ENCODE measurements at regions not wholly inside any gene's neighbourhood (a gene's known extent, or its start where the extent isn't known, plus 50 kb on each side); places are given as distances from the start of the nearest gene placed in this dataset.
A peak's percentile ranks its signal among the peaks of the same experiment; 100 is the strongest.

GRCh38 chr14:88990856-88991255 lies 166.4 kb downstream of the TTC8 start:
- Mint-ChIP-seq H3K4me3 (no peak overlapping the region), H3K36me3 (no peaks in the 10 kb centered on the region), H3K4me1 (ENCODE audit: low read depth in 2 of 2) (no peaks in the 10 kb centered on the region), H3K9me3 (peaks cover 3% of the 10 kb centered on the region), H3K27ac (no peak overlapping the region), H3K27me3 (peaks cover 28 to 37% of the 10 kb centered on the region in 2 donors)
- ATAC-seq (no peak), DNase-seq (ENCODE audit: low spot score) (no peak)

GRCh38 chr14:88992011-88992410 lies 167.6 kb downstream of the TTC8 start:
- ATAC-seq, result no peak
- Mint-ChIP-seq H3K4me3 (no peak overlapping the region), H3K4me1 (ENCODE audit: low read depth in 2 of 2) (no peaks in the 10 kb centered on the region), H3K27me3 (peaks cover 33 to 43% of the 10 kb centered on the region in 2 donors), H3K27ac (no peak overlapping the region), H3K36me3 (no peaks in the 10 kb centered on the region), H3K9me3 (peaks cover 3% of the 10 kb centered on the region)
- no peak for DNase-seq (ENCODE audit: low spot score)

GRCh38 chr14:88993946-88994345 lies 169.5 kb downstream of the TTC8 start:
- no peak for ATAC-seq
- H3K4me1 Mint-ChIP-seq (ENCODE audit: low read depth in 2 of 2), result no peaks in the 10 kb centered on the region
- DNase-seq (ENCODE audit: low spot score), result no peak
- no peaks in the 10 kb centered on the region for H3K36me3 Mint-ChIP-seq
- no peaks in the 10 kb centered on the region for H3K9me3 Mint-ChIP-seq
- H3K27me3 Mint-ChIP-seq, result peaks cover 34 to 50% of the 10 kb centered on the region in 2 donors
- H3K4me3 Mint-ChIP-seq, result no peak overlapping the region
- H3K27ac Mint-ChIP-seq, result no peak overlapping the region

GRCh38 chr14:88995437-88996198 lies 171.2 kb downstream of the TTC8 start:
- Mint-ChIP-seq H3K4me3 (no peak overlapping the region), H3K4me1 (ENCODE audit: low read depth in 2 of 2) (no peaks in the 10 kb centered on the region), H3K9me3 (no peaks in the 10 kb centered on the region), H3K27ac (no peak overlapping the region), H3K36me3 (no peaks in the 10 kb centered on the region), H3K27me3 (peaks cover 30 to 49% of the 10 kb centered on the region in 2 donors)
- DNase-seq (ENCODE audit: low spot score), result no peak
- no peak for ATAC-seq

GRCh38 chr14:88998027-88998426 lies 173.6 kb downstream of the TTC8 start:
- H3K4me3 Mint-ChIP-seq, result no peak overlapping the region
- no peaks in the 10 kb centered on the region for H3K36me3 Mint-ChIP-seq
- DNase-seq (ENCODE audit: low spot score), result no peak
- H3K9me3 Mint-ChIP-seq, result no peaks in the 10 kb centered on the region
- H3K4me1 Mint-ChIP-seq (ENCODE audit: low read depth in 2 of 2), result peaks cover 0 to 3% of the 10 kb centered on the region in 2 donors
- H3K27me3 Mint-ChIP-seq, result peaks cover 23 to 29% of the 10 kb centered on the region in 2 donors
- no peak overlapping the region for H3K27ac Mint-ChIP-seq
- no peak for ATAC-seq

- no peaks in the 10 kb centered on the region for H3K9me3 Mint-ChIP-seq
- no peaks in the 10 kb centered on the region for H3K36me3 Mint-ChIP-seq
- H3K27me3 Mint-ChIP-seq, result peaks cover 23 to 31% of the 10 kb centered on the region in 2 donors
- DNase-seq (ENCODE audit: low spot score) (no peak), ATAC-seq (no peak)
- H3K4me3 Mint-ChIP-seq, result no peak overlapping the region
- H3K27ac Mint-ChIP-seq, result no peak overlapping the region
- H3K4me1 Mint-ChIP-seq (ENCODE audit: low read depth in 2 of 2), result peaks cover 0 to 3% of the 10 kb centered on the region in 2 donors
These were observed 174.7 kb downstream of the TTC8 start for GRCh38 chr14:88999137-88999536.

- no peak overlapping the region for H3K27ac Mint-ChIP-seq
- peaks cover 23 to 29% of the 10 kb centered on the region in 2 donors for H3K27me3 Mint-ChIP-seq
- DNase-seq (ENCODE audit: low spot score) (peak; percentile 67), ATAC-seq (peak; percentile 80 to 90)
- no peak overlapping the region for H3K4me3 Mint-ChIP-seq
- H3K4me1 Mint-ChIP-seq (ENCODE audit: low read depth in 2 of 2), result peaks cover 0 to 3% of the 10 kb centered on the region in 2 donors
- no peaks in the 10 kb centered on the region for H3K9me3 Mint-ChIP-seq
- no peaks in the 10 kb centered on the region for H3K36me3 Mint-ChIP-seq
These were observed 175.8 kb downstream of the TTC8 start for GRCh38 chr14:89000007-89000942.

- Mint-ChIP-seq H3K4me3 (no peak overlapping the region), H3K36me3 (no peaks in the 10 kb centered on the region), H3K27me3 (peaks cover 8 to 12% of the 10 kb centered on the region in 2 donors), H3K4me1 (ENCODE audit: low read depth in 2 of 2) (peaks cover 0 to 3% of the 10 kb centered on the region in 2 donors), H3K9me3 (no peaks in the 10 kb centered on the region), H3K27ac (no peak overlapping the region)
- no peak for ATAC-seq
- DNase-seq (ENCODE audit: low spot score), result no peak
These were observed 179.7 kb downstream of the TTC8 start for GRCh38 chr14:89004166-89004565.

- no peak for DNase-seq (ENCODE audit: low spot score)
- no peaks in the 10 kb centered on the region for H3K36me3 Mint-ChIP-seq
- H3K4me1 Mint-ChIP-seq (ENCODE audit: low read depth in 2 of 2), result no peaks in the 10 kb centered on the region
- H3K27me3 Mint-ChIP-seq, result peaks cover 21 to 36% of the 10 kb centered on the region in 2 donors
- no peak for ATAC-seq
- H3K4me3 Mint-ChIP-seq, result no peak overlapping the region
- H3K27ac Mint-ChIP-seq, result no peak overlapping the region
- no peaks in the 10 kb centered on the region for H3K9me3 Mint-ChIP-seq
These were observed 183.5 kb downstream of the TTC8 start for GRCh38 chr14:89007906-89008305.

GRCh38 chr14:89011355-89012281 lies 187.2 kb downstream of the TTC8 start:
- Mint-ChIP-seq H3K36me3 (no peaks in the 10 kb centered on the region), H3K27me3 (peaks cover 24 to 44% of the 10 kb centered on the region in 2 donors), H3K4me1 (ENCODE audit: low read depth in 2 of 2) (peaks cover 3 to 4% of the 10 kb centered on the region in 2 donors), H3K9me3 (no peaks in the 10 kb centered on the region), H3K27ac (no peak overlapping the region), H3K4me3 (no peak overlapping the region)
- ATAC-seq, result no peak
- no peak for DNase-seq (ENCODE audit: low spot score)

GRCh38 chr14:89012282-89013097 lies 188.0 kb downstream of the TTC8 start:
- no peaks in the 10 kb centered on the region for H3K9me3 Mint-ChIP-seq

GRCh38 chr14:89013098-89013504 lies 188.7 kb downstream of the TTC8 start:
- Mint-ChIP-seq H3K27me3 (peaks cover 24 to 44% of the 10 kb centered on the region in 2 donors), H3K27ac (no peak overlapping the region), H3K4me1 (ENCODE audit: low read depth in 2 of 2) (peaks cover 3 to 4% of the 10 kb centered on the region in 2 donors)

More at GRCh38 chr14:89012282-89013097, 188.0 kb downstream of the TTC8 start:
- DNase-seq (ENCODE audit: low spot score) (no peak), ATAC-seq (no peak)
- H3K4me3 Mint-ChIP-seq, result no peak overlapping the region
- no peak overlapping the region for H3K27ac Mint-ChIP-seq
- no peaks in the 10 kb centered on the region for H3K36me3 Mint-ChIP-seq
- H3K4me1 Mint-ChIP-seq (ENCODE audit: low read depth in 2 of 2), result peaks cover 3 to 4% of the 10 kb centered on the region in 2 donors
- peaks cover 26 to 44% of the 10 kb centered on the region in 2 donors for H3K27me3 Mint-ChIP-seq

More at GRCh38 chr14:89013098-89013504, 188.7 kb downstream of the TTC8 start:
- ATAC-seq (no peak), DNase-seq (ENCODE audit: low spot score) (no peak)
- Mint-ChIP-seq H3K9me3 (no peaks in the 10 kb centered on the region), H3K4me3 (no peak overlapping the region), H3K36me3 (no peaks in the 10 kb centered on the region)

All from natural killer cell treated with Interleukin-12 subunit alpha and Interleukin-12 subunit beta and Interleukin-15 and Interleukin-18, amount 100 ng/mL, for 72 hours (primary cell).